Gastrocnemius medialis (tissue), 4 donors: ENCODE measurements at regions not wholly inside any gene's neighbourhood (a gene's known extent, or its start where the extent isn't known, plus 50 kb on each side); places are given as distances from the start of the nearest gene placed in this dataset.
A peak's percentile ranks its signal among the peaks of the same experiment; 100 is the strongest.

Source experiments
- ATAC-seq, 2 donors: fragments of 150-250 bp; one replicate each; pipeline ENCODE4 v1.9.1; 2016
- DNase-seq, 2 donors: peaks; one replicate each; pipeline ENCODE4 v3.0.0-alpha.2; 2019
- H3K27ac ChIP-seq, 4 donors: fragments of 200-600 bp; sonication (generic); 1 replicate in 1 of 4; 2 replicates in 3 of 4; pipeline ENCODE4 v1.5.1; 2016 to 2018; ENCODE audit warnings: mild to moderate bottlenecking in 2 of 4, moderate library complexity in 1 of 4
- H3K27me3 ChIP-seq, 3 donors: fragments of 200-600 bp; sonication (generic) in 2 of 3; 1 replicate in 1 of 3; 2 replicates in 2 of 3; pipeline versions ENCODE4 v1.5.1 to v1.6.0; 2016 to 2019; ENCODE audit warnings: mild to moderate bottlenecking in 1 of 3, moderate library complexity in 1 of 3
- H3K36me3 ChIP-seq, 2 donors: fragments of 200-600 bp; sonication (generic) in 1 of 2; one replicate each; pipeline ENCODE4 v1.5.1; 2017 to 2018
- H3K4me1 ChIP-seq, 2 donors: fragments of 200-600 bp; sonication (generic) in 1 of 2; one replicate each; pipeline ENCODE4 v1.5.1; 2016 to 2017; ENCODE audit warnings: mild to moderate bottlenecking in 2 of 2
- H3K4me3 ChIP-seq, 4 donors: fragments of 200-600 bp; sonication (generic) in 3 of 4; 1 replicate in 1 of 4; 2 replicates in 3 of 4; pipeline ENCODE4 v1.5.1; 2016 to 2019; ENCODE audit warnings: mild to moderate bottlenecking in 2 of 4
- H3K9me3 ChIP-seq, 3 donors: fragments of 200-600 bp; sonication (generic) in 2 of 3; 1 replicate in 1 of 3; 2 replicates in 2 of 3; pipeline ENCODE4 v1.5.1; 2016 to 2019
- POLR2A ChIP-seq, 2 donors: fragments of 450-650 bp; IDR thresholded peaks; one replicate each; pipeline ENCODE4 v1.6.1; 2017; ENCODE audit warnings: antibody characterized with exemption in 2 of 2, mild to moderate bottlenecking in 2 of 2, moderate library complexity in 2 of 2
- in situ Hi-C, 4 donors: fragments of 200-750 bp; cut with MboI; loops; one replicate each; pipeline versions ENCODE4 v1.15.0 to v1.8.0; 2017; ENCODE audit warnings: low sequenced_read_pairs in 4 of 4
- intact Hi-C: fragments of 100-400 bp; cut with DNase I; formaldehyde crosslinking; loops from one replicate; pipeline ENCODE4 v1.15.1; 2023; ENCODE audit warnings: low total_unique reads
- TF ChIP-seq, protein P1 (sequence below), 5 experiments: fragments of 450-650 bp in 3 of 5; fragments of 200-600 bp in 2 of 5; sonication (generic) in 2 of 5; IDR thresholded peaks in 4 of 5; conservative IDR thresholded peaks in 1 of 5; 1 replicate in 4 of 5; 2 replicates in 1 of 5; pipeline ENCODE4 v1.5.1; 2016 to 2019; ENCODE audit warnings: antibody characterized with exemption in 5 of 5, mild to moderate bottlenecking in 3 of 5, moderate library complexity in 3 of 5

DNA sequence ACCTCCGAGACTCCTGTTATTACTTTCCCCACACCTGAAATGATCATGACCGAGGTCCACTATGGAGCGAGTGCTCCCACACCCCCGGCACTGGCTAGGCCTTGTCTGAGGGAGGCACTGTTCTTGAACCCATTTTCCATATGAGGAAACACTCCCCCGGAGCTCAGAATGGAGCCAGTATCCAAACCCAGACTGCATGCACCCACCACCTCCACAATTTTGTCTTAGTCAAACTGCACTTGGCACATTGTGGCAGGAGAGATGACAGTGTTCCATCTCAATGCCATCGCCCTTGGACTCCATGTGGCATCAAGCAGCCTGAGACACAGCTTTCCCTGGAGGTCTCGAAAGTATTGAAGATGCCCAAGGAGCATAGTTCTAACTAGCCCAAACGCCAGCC is 154.1 kb downstream of the NUP210 start:
- no peak overlapping the region for H3K4me3 ChIP-seq
- H3K4me1 ChIP-seq, result peaks cover 11 to 21% of the 10 kb centered on the region in 2 donors
- intact Hi-C loops, result no loop called here
- ATAC-seq (no peak), DNase-seq (no peak)
- no peaks in the 10 kb centered on the region for H3K27me3 ChIP-seq
- no peak for TF ChIP-seq POLR2A (IDR thresholded peaks at IDR 0.05)
- TF ChIP-seq, protein P1, sequence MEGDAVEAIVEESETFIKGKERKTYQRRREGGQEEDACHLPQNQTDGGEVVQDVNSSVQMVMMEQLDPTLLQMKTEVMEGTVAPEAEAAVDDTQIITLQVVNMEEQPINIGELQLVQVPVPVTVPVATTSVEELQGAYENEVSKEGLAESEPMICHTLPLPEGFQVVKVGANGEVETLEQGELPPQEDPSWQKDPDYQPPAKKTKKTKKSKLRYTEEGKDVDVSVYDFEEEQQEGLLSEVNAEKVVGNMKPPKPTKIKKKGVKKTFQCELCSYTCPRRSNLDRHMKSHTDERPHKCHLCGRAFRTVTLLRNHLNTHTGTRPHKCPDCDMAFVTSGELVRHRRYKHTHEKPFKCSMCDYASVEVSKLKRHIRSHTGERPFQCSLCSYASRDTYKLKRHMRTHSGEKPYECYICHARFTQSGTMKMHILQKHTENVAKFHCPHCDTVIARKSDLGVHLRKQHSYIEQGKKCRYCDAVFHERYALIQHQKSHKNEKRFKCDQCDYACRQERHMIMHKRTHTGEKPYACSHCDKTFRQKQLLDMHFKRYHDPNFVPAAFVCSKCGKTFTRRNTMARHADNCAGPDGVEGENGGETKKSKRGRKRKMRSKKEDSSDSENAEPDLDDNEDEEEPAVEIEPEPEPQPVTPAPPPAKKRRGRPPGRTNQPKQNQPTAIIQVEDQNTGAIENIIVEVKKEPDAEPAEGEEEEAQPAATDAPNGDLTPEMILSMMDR (IDR thresholded peaks at IDR 0.05 in 4 of 5, conservative IDR thresholded peaks at IDR 0.05 in 1 of 5), result no peak
- no peaks in the 10 kb centered on the region for H3K9me3 ChIP-seq
- no peaks in the 10 kb centered on the region for H3K36me3 ChIP-seq
- in situ Hi-C loops, result no loop called here
- no peak overlapping the region for H3K27ac ChIP-seq

DNA sequence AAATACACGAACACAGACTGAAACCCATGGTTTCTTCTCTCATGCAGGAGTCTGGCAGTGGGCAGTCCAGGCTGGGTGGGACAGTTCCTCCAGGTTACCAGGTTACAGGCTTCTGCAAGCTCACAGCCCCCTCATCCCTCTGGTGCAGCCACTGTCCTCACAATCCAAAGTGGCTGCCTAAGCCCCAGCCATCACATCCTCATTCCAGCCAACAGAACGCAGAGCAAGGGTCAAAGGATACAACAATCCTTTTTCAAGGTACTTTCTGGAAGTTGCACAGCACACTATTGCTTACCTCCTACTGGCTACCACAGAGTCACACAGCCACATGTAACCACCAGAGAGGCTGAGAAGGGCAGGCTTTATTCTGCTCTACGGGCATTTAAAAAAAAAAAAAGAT is 154.6 kb downstream of the NUP210 start:
- in situ Hi-C loops, result no loop called here
- TF ChIP-seq POLR2A (IDR thresholded peaks at IDR 0.05), result no peak
- TF ChIP-seq, protein P1 (IDR thresholded peaks at IDR 0.05 in 4 of 5, conservative IDR thresholded peaks at IDR 0.05 in 1 of 5), result no peak
- intact Hi-C loops, result no loop called here
- Histone ChIP-seq H3K9me3 (no peaks in the 10 kb centered on the region), H3K36me3 (no peaks in the 10 kb centered on the region), H3K27me3 (no peaks in the 10 kb centered on the region), H3K4me3 (no peak overlapping the region), H3K4me1 (peaks cover 11 to 21% of the 10 kb centered on the region in 2 donors), H3K27ac (no peak overlapping the region)
- ATAC-seq (no peak), DNase-seq (no peak)

DNA sequence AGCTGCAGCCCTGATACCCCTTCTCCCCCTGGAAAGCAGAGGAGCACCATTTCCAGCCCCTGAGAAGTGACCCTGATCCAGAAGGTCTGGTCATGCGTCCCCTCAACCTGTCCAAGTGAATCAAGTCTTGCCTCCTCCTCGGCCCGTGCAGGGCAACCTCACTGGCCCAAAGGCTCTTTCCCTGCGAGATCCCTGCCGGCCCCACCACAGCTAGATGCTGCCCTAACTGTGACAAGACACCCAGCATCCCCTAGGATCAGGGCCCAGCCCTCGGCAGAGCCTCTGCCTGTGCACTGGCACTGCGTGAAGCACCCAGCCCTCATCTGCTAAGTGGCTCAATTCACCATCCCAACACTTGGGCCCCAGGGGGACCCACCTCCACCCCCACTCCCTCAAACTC is 155.1 kb downstream of the NUP210 start:
- Histone ChIP-seq H3K27ac (peak overlapping the region in 3 of 4 donors; percentile 75 to 81 (median 77)), H3K36me3 (no peaks in the 10 kb centered on the region), H3K9me3 (no peaks in the 10 kb centered on the region), H3K4me1 (peaks cover 11 to 21% of the 10 kb centered on the region in 2 donors), H3K27me3 (no peaks in the 10 kb centered on the region), H3K4me3 (no peak overlapping the region)
- intact Hi-C loops, result no loop called here
- in situ Hi-C loops, result no loop called here
- ATAC-seq (no peak), DNase-seq (no peak)
- TF ChIP-seq, protein P1 (IDR thresholded peaks at IDR 0.05 in 4 of 5, conservative IDR thresholded peaks at IDR 0.05 in 1 of 5), result no peak
- no peak for TF ChIP-seq POLR2A (IDR thresholded peaks at IDR 0.05)

DNA sequence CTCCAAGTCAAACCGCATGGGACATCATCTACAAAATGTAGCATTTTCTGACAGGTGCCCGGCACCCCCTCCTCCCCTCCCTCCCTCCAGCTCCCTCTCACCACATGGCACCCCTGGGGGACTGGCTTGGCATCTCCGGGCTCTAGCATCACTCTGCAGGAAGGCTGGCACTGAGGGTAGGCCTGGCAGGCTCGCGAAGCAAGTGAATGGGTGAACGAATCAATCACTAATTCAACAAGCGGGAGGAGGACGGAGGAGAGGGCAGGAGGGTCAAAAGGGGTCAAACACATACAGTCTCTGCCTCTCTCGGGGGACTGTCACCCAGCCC is 155.7 kb downstream of the NUP210 start:
- TF ChIP-seq, protein P1 (IDR thresholded peaks at IDR 0.05 in 4 of 5, conservative IDR thresholded peaks at IDR 0.05 in 1 of 5), result no peak
- TF ChIP-seq POLR2A (IDR thresholded peaks at IDR 0.05), result no peak
- Histone ChIP-seq H3K27ac (peak overlapping the region; percentile 75 to 81 (median 78)), H3K36me3 (no peaks in the 10 kb centered on the region), H3K27me3 (no peaks in the 10 kb centered on the region), H3K9me3 (no peaks in the 10 kb centered on the region), H3K4me3 (no peak overlapping the region), H3K4me1 (peaks cover 11 to 21% of the 10 kb centered on the region in 2 donors)
- DNase-seq (no peak), ATAC-seq (no peak)
- in situ Hi-C loops (no loop called here), intact Hi-C loops (no loop called here)

DNA sequence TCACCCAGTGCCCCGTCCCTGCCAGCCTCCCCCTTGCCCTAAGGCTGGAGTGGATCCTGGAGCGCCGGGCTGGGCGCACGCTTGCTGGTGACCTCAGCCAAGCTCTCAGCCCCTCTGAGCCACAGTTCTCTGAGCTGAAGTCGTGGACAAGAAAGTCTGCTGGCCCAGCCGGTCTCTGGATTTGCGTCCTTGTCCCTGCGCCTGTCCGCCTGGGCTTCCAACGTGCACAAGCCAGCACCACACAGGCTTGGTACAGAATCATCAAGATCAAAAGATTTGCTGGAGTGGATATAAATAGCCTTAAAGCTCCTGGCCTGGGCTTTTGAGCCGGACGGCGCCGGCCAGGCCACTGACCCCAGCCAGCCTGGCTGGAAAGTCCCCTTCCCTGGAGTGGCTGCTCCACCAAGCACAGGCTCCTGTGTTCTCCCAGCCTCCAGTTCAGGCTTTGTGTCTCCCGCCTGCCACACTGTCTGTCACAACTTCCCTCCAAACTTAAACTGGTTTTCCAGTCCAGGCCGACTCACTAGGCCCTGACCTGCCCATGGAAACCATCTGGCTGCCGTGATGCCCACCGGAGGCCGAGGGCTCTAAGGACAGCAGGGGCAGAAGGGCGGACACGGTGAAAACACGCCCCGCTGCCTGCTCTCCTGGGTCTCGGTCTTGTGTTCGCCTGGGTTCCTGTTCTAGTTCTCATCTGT is 156.2 kb downstream of the NUP210 start:
- no peaks in the 10 kb centered on the region for H3K36me3 ChIP-seq

More for the DNA sequence above, 156.2 kb downstream of the NUP210 start:
- TF ChIP-seq, protein P1 (IDR thresholded peaks at IDR 0.05 in 4 of 5, conservative IDR thresholded peaks at IDR 0.05 in 1 of 5), result no peak
- TF ChIP-seq POLR2A (IDR thresholded peaks at IDR 0.05), result peak in 1 of 2 donors; percentile 21
- H3K27ac ChIP-seq, result peak overlapping the region; percentile 75 to 81 (median 78)
- no peaks in the 10 kb centered on the region for H3K9me3 ChIP-seq
- DNase-seq, result peak in 1 of 2 donors; percentile 61
- no peak overlapping the region for H3K4me3 ChIP-seq
- intact Hi-C loops, result no loop called here
- ATAC-seq, result peak; percentile 76 to 79
- in situ Hi-C loops, result no loop called here
- H3K4me1 ChIP-seq, result peaks cover 11 to 21% of the 10 kb centered on the region in 2 donors
- no peaks in the 10 kb centered on the region for H3K27me3 ChIP-seq
